ENCODE measurements at regions not wholly inside any gene's neighbourhood (a gene's known extent, or its start where the extent isn't known, plus 50 kb on each side); places are given as distances from the start of the nearest gene placed in this dataset.
A peak's percentile ranks its signal among the peaks of the same experiment; 100 is the strongest.

GRCh38 chr21:32065654-32066053 lies 192.8 kb downstream of the HUNK start:
- peak overlapping the region; percentile 22 for H3K4me3 ChIP-seq (ENCODE audit: low read depth, low read length)
- TF ChIP-seq, protein P1, sequence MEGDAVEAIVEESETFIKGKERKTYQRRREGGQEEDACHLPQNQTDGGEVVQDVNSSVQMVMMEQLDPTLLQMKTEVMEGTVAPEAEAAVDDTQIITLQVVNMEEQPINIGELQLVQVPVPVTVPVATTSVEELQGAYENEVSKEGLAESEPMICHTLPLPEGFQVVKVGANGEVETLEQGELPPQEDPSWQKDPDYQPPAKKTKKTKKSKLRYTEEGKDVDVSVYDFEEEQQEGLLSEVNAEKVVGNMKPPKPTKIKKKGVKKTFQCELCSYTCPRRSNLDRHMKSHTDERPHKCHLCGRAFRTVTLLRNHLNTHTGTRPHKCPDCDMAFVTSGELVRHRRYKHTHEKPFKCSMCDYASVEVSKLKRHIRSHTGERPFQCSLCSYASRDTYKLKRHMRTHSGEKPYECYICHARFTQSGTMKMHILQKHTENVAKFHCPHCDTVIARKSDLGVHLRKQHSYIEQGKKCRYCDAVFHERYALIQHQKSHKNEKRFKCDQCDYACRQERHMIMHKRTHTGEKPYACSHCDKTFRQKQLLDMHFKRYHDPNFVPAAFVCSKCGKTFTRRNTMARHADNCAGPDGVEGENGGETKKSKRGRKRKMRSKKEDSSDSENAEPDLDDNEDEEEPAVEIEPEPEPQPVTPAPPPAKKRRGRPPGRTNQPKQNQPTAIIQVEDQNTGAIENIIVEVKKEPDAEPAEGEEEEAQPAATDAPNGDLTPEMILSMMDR (IDR thresholded peaks at IDR 0.05; ENCODE audit: low read depth, low read length), result no peak
- TF ChIP-seq MYC (IDR thresholded peaks at IDR 0.05; ENCODE audit: low read depth, low read length), result peak; percentile 11; the same call in 1 of the 2 replicates
- peak; percentile 24 for TF ChIP-seq MAX (IDR thresholded peaks at IDR 0.05; ENCODE audit: low read depth, low read length)
- DNase-seq (ENCODE audit: low read depth), result peak; percentile 94

GRCh38 chr21:32064281-32064910 lies 191.6 kb downstream of the HUNK start:
- TF ChIP-seq, protein P1 (IDR thresholded peaks at IDR 0.05; ENCODE audit: low read depth, low read length), result no peak
- TF ChIP-seq POLR2A (IDR thresholded peaks at IDR 0.05; ENCODE audit: extremely low read depth, insufficient read length), result no peak
- TF ChIP-seq MYC (IDR thresholded peaks at IDR 0.05; ENCODE audit: low read depth, low read length), result peak; percentile 47
- TF ChIP-seq MAX (IDR thresholded peaks at IDR 0.05; ENCODE audit: low read depth, low read length), result peak; percentile 55
- DNase-seq (ENCODE audit: low read depth), result peak; percentile 88
- no peak overlapping the region for H3K4me3 ChIP-seq (ENCODE audit: low read depth, low read length)

GRCh38 chr21:32062591-32063227 lies 189.9 kb downstream of the HUNK start:
- TF ChIP-seq MAX (IDR thresholded peaks at IDR 0.05; ENCODE audit: low read depth, low read length) (peak; percentile 47; the same call in 1 of the 2 replicates), MYC (IDR thresholded peaks at IDR 0.05; ENCODE audit: low read depth, low read length) (no peak)
- TF ChIP-seq, protein P1 (IDR thresholded peaks at IDR 0.05; ENCODE audit: low read depth, low read length), result no peak
- peak overlapping the region; percentile 0 for H3K4me3 ChIP-seq (ENCODE audit: low read depth, low read length)
- DNase-seq (ENCODE audit: low read depth), result peak; percentile 91

DNA sequence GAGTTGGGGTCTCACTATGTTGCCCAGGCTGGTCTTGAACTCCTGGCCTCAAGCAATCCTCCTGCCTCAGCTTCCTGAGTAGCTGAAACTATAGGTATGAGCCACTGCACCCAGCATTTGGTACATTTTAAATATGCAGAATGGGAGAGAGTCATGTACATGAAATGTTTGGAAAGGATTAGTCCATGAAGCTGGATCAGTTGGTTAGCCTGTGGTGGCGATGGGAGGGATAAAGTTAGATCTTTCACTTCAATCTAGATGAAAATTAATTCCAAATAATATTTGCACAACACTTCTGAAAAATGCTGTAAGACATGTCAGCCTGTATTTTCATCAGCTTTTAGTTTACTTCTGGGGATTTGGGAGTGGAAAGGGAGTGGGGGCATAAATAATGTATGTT lies 188.9 kb downstream of the HUNK start:
- H3K4me3 ChIP-seq (ENCODE audit: low read depth, low read length), result peak overlapping the region; percentile 9
- DNase-seq (ENCODE audit: low read depth), result no peak
- TF ChIP-seq MYC (IDR thresholded peaks at IDR 0.05; ENCODE audit: low read depth, low read length), result no peak
- no peak for TF ChIP-seq POLR2A (IDR thresholded peaks at IDR 0.05; ENCODE audit: extremely low read depth, insufficient read length)
- TF ChIP-seq MAX (IDR thresholded peaks at IDR 0.05; ENCODE audit: low read depth, low read length), result no peak
- TF ChIP-seq, protein P1 (IDR thresholded peaks at IDR 0.05; ENCODE audit: low read depth, low read length), result no peak

GRCh38 chr21:32056791-32057190 lies 184.0 kb downstream of the HUNK start:
- TF ChIP-seq, protein P1 (IDR thresholded peaks at IDR 0.05; ENCODE audit: low read depth, low read length), result no peak
- TF ChIP-seq MAX (IDR thresholded peaks at IDR 0.05; ENCODE audit: low read depth, low read length) (no peak), MYC (IDR thresholded peaks at IDR 0.05; ENCODE audit: low read depth, low read length) (no peak), POLR2A (IDR thresholded peaks at IDR 0.05; ENCODE audit: extremely low read depth, insufficient read length) (no peak)
- no peak for DNase-seq (ENCODE audit: low read depth)
- no peak overlapping the region for H3K4me3 ChIP-seq (ENCODE audit: low read depth, low read length)
